ENCODE measurements at regions not wholly inside any gene's neighbourhood (a gene's known extent, or its start where the extent isn't known, plus 50 kb on each side); places are given as distances from the start of the nearest gene placed in this dataset.

GRCh38 chr10:4064489-4064888 is 279.5 kb upstream of the KLF6 start:
- ATAC-seq (no peak), DNase-seq (ENCODE audit: low read depth, low spot score) (no peak)
- ChIA-PET POLR2A (interaction anchor here (0.7 kb wide), 1 partner anchor 13 kb away, joined by 12 read pairs; no protein-coding TSS in a partner anchor), CTCF (no interaction called here)
- no peak for TF ChIP-seq TCF7L2 (IDR thresholded peaks at IDR 0.05; ENCODE audit: low read depth, low read length)
- TF ChIP-seq REST (IDR thresholded peaks at IDR 0.05; ENCODE audit: insufficient read depth in 1 of 2, low read depth in 2 of 2, low read length in 1 of 2) = no peak
- no peak for TF ChIP-seq POLR2AphosphoS5 (IDR thresholded peaks at IDR 0.05; ENCODE audit: low read depth, low read length)
- TF ChIP-seq SIN3A (IDR thresholded peaks at IDR 0.05; ENCODE audit: borderline replicate concordance, insufficient read depth, low read depth, low read length) = no peak
- TF ChIP-seq CTCF (IDR thresholded peaks at IDR 0.05) = no peak
- no peaks in the 10 kb centered on the region for H3K9me3 ChIP-seq (ENCODE audit: control insufficient read depth, insufficient read depth, low read depth, low read length)
- in situ Hi-C loops (cut with HindIII; ENCODE audit: low pct_unique_long_range_greater_than_20kb, low sequenced_read_pairs) (no loop called here), intact Hi-C loops (cut with micrococcal nuclease; ENCODE audit: unreplicated experiment) (no loop called here)
- no peak overlapping the region for H3K4me3 ChIP-seq (ENCODE audit: low read depth in 2 of 2, low read length in 2 of 2)
- no peaks in the 10 kb centered on the region for H3K36me3 ChIP-seq (ENCODE audit: control insufficient read depth, insufficient read depth, low read length)
- no peaks in the 10 kb centered on the region for H3K27me3 ChIP-seq (ENCODE audit: control insufficient read depth, insufficient read depth, low read length)
- peak overlapping the region; percentile 76; the same call in 1 of the 2 replicates for H3K27ac ChIP-seq (ENCODE audit: low read length)
- peaks cover 28% of the 10 kb centered on the region for H3K4me1 ChIP-seq (ENCODE audit: control insufficient read depth, insufficient read depth, low read length)
- no TSS peak for BruUV-seq (replicated peaks)

GRCh38 chr10:4063717-4064116 is 278.7 kb upstream of the KLF6 start:
- DNase-seq (ENCODE audit: low read depth, low spot score) (no peak), ATAC-seq (no peak)
- in situ Hi-C loops (cut with HindIII; ENCODE audit: low pct_unique_long_range_greater_than_20kb, low sequenced_read_pairs) (no loop called here), intact Hi-C loops (cut with micrococcal nuclease; ENCODE audit: unreplicated experiment) (no loop called here)
- ChIA-PET POLR2A (no interaction called here), CTCF (no interaction called here)
- no TSS peak for BruUV-seq (replicated peaks)
- H3K4me1 ChIP-seq (ENCODE audit: control insufficient read depth, insufficient read depth, low read length) = peaks cover 35% of the 10 kb centered on the region
- no peaks in the 10 kb centered on the region for H3K36me3 ChIP-seq (ENCODE audit: control insufficient read depth, insufficient read depth, low read length)
- no peaks in the 10 kb centered on the region for H3K9me3 ChIP-seq (ENCODE audit: control insufficient read depth, insufficient read depth, low read depth, low read length)
- H3K27me3 ChIP-seq (ENCODE audit: control insufficient read depth, insufficient read depth, low read length) = no peaks in the 10 kb centered on the region
- TF ChIP-seq TCF7L2 (IDR thresholded peaks at IDR 0.05; ENCODE audit: low read depth, low read length) (no peak), REST (IDR thresholded peaks at IDR 0.05; ENCODE audit: insufficient read depth in 1 of 2, low read depth in 2 of 2, low read length in 1 of 2) (no peak), SIN3A (IDR thresholded peaks at IDR 0.05; ENCODE audit: borderline replicate concordance, insufficient read depth, low read depth, low read length) (no peak), CTCF (IDR thresholded peaks at IDR 0.05) (no peak), POLR2AphosphoS5 (IDR thresholded peaks at IDR 0.05; ENCODE audit: low read depth, low read length) (no peak)
- no peak overlapping the region for H3K4me3 ChIP-seq (ENCODE audit: low read depth in 2 of 2, low read length in 2 of 2)
- H3K27ac ChIP-seq (ENCODE audit: low read length) = peak overlapping the region; percentile 76

All from Panc1 (cell line).